HEK293 (cell line): ENCODE measurements at regions not wholly inside any gene's neighbourhood (a gene's known extent, or its start where the extent isn't known, plus 50 kb on each side); places are given as distances from the start of the nearest gene placed in this dataset.

Experiments used
- CTCF ChIA-PET: fragments of 350-600 bp; formaldehyde crosslinking; extraction: SDS; loops from one replicate; lab custom pipeline; 2021; ENCODE audit warnings: antibody characterized with exemption; lab: Yijun Ruan, JAX
- POLR2A ChIA-PET: fragments of 300-600 bp; formaldehyde crosslinking; extraction: SDS; loops from one replicate; lab custom pipeline; 2020; ENCODE audit warnings: antibody characterized with exemption, inconsistent platforms; lab: Yijun Ruan, JAX
- H3K27ac ChIP-seq: fragments of 200-500 bp; sonication (Bioruptor generic); 2 replicates; pipeline ENCODE4 v1.5.1; 2014; ENCODE audit warnings: low read depth, low read length, control low read depth, inconsistent platforms; ENCODE audit errors: extremely low read depth
- H3K36me3 ChIP-seq, 2 experiments: fragments of 200-500 bp in 1 of 2; sonication (Bioruptor generic) in 1 of 2; 1 replicate in 1 of 2; 2 replicates in 1 of 2; pipeline ENCODE4 v1.5.1; 2014 to 2017; ENCODE audit warnings: inconsistent platforms in 2 of 2, low read length in 2 of 2; ENCODE audit not compliant: control insufficient read depth in 2 of 2, insufficient read depth in 1 of 2
- H3K4me1 ChIP-seq: fragments of 200-500 bp; sonication (Bioruptor generic); 2 replicates; pipeline ENCODE4 v1.5.1; 2014; ENCODE audit warnings: mild to moderate bottlenecking, low read length, inconsistent platforms; ENCODE audit not compliant: control insufficient read depth, insufficient read depth
- H3K4me3 ChIP-seq: 2 replicates; pipeline ENCODE4 v1.5.1; 2011; ENCODE audit warnings: low read depth, mild to moderate bottlenecking, control low read depth, low read length, moderate library complexity
- H3K9me3 ChIP-seq: fragments of 200-500 bp; sonication (Bioruptor generic); 2 replicates; pipeline ENCODE4 v1.5.1; 2014; ENCODE audit warnings: low read depth, low read length, inconsistent platforms; ENCODE audit not compliant: control insufficient read depth, insufficient read depth
- BCL11B ChIP-seq: fragments of 450-650 bp; formaldehyde crosslinking; IDR thresholded peaks from 2 replicates; pipeline ENCODE4 v1.5.1; 2016; ENCODE audit warnings: low read depth, missing biosample characterization, missing genetic modification characterization
- CTCF ChIP-seq: fragments of 450-650 bp; formaldehyde crosslinking; IDR thresholded peaks from 2 replicates; pipeline ENCODE4 v1.5.1; 2016; ENCODE audit warnings: missing biosample characterization, missing genetic modification characterization
- KLF8 ChIP-seq: fragments of 450-650 bp; formaldehyde crosslinking; IDR thresholded peaks from 2 replicates; pipeline ENCODE4 v1.5.1; 2016; ENCODE audit warnings: missing biosample characterization, missing genetic modification characterization
- KLF9 ChIP-seq: fragments of 450-650 bp; formaldehyde crosslinking; IDR thresholded peaks from 2 replicates; pipeline ENCODE4 v1.5.1; 2016; ENCODE audit warnings: missing biosample characterization, missing genetic modification characterization, low read depth
- SCRT1 ChIP-seq: fragments of 450-650 bp; formaldehyde crosslinking; IDR thresholded peaks from 2 replicates; pipeline ENCODE4 v1.5.1; 2016; ENCODE audit warnings: missing biosample characterization, missing genetic modification characterization, borderline replicate concordance
- SP3 ChIP-seq: fragments of 450-650 bp; formaldehyde crosslinking; IDR thresholded peaks from 2 replicates; pipeline ENCODE4 v1.5.1; 2016; ENCODE audit warnings: missing biosample characterization, missing genetic modification characterization
- WT1 ChIP-seq: fragments of 450-650 bp; formaldehyde crosslinking; IDR thresholded peaks from 2 replicates; pipeline ENCODE4 v1.5.1; 2016; ENCODE audit warnings: missing biosample characterization, missing genetic modification characterization
- ZBTB26 ChIP-seq: fragments of 450-650 bp; formaldehyde crosslinking; optimal IDR thresholded peaks from 2 replicates; pipeline ENCODE3; 2016; ENCODE audit warnings: missing biosample characterization, mild to moderate bottlenecking, missing genetic modification characterization
- ZBTB8A ChIP-seq: fragments of 450-650 bp; formaldehyde crosslinking; IDR thresholded peaks from 2 replicates; pipeline ENCODE4 v1.5.1; 2016; ENCODE audit warnings: missing biosample characterization, missing genetic modification characterization
- ZEB2 ChIP-seq: fragments of 450-650 bp; formaldehyde crosslinking; IDR thresholded peaks from 2 replicates; pipeline ENCODE4 v1.5.1; 2016; ENCODE audit warnings: missing biosample characterization, missing genetic modification characterization
- ZNF133 ChIP-seq: fragments of 450-650 bp; formaldehyde crosslinking; IDR thresholded peaks from 2 replicates; pipeline ENCODE4 v1.5.1; 2016; ENCODE audit warnings: missing biosample characterization, missing genetic modification characterization
- ZNF138 ChIP-seq: fragments of 450-650 bp; formaldehyde crosslinking; IDR thresholded peaks from 2 replicates; pipeline ENCODE4 v1.5.1; 2016; ENCODE audit warnings: missing biosample characterization, missing genetic modification characterization, borderline replicate concordance
- ZNF140 ChIP-seq: fragments of 450-650 bp; formaldehyde crosslinking; IDR thresholded peaks from 2 replicates; pipeline ENCODE4 v1.5.1; 2016; ENCODE audit warnings: missing biosample characterization, missing genetic modification characterization
- ZNF157 ChIP-seq: fragments of 450-650 bp; formaldehyde crosslinking; IDR thresholded peaks from 2 replicates; pipeline ENCODE4 v1.5.1; 2016; ENCODE audit warnings: missing biosample characterization, missing genetic modification characterization
- ZNF214 ChIP-seq: fragments of 450-650 bp; formaldehyde crosslinking; IDR thresholded peaks from 2 replicates; pipeline ENCODE4 v1.5.1; 2017; ENCODE audit warnings: missing biosample characterization, mild to moderate bottlenecking, missing genetic modification characterization, borderline replicate concordance
- ZNF416 ChIP-seq: fragments of 450-650 bp; formaldehyde crosslinking; IDR thresholded peaks from 2 replicates; pipeline ENCODE4 v1.5.1; 2016; ENCODE audit warnings: missing biosample characterization, missing genetic modification characterization
- ZNF426 ChIP-seq: fragments of 450-650 bp; formaldehyde crosslinking; IDR thresholded peaks from 2 replicates; pipeline ENCODE4 v1.5.1; 2017; ENCODE audit warnings: missing biosample characterization, missing genetic modification characterization, mild to moderate bottlenecking, inconsistent platforms, moderate library complexity
- ZNF48 ChIP-seq: fragments of 450-650 bp; formaldehyde crosslinking; IDR thresholded peaks from 2 replicates; pipeline ENCODE4 v1.5.1; 2016; ENCODE audit warnings: missing biosample characterization, missing genetic modification characterization
- ZNF501 ChIP-seq: fragments of 450-650 bp; formaldehyde crosslinking; IDR thresholded peaks from 2 replicates; pipeline ENCODE4 v1.5.1; 2016; ENCODE audit warnings: missing biosample characterization, missing genetic modification characterization
- ZNF530 ChIP-seq: fragments of 450-650 bp; formaldehyde crosslinking; IDR thresholded peaks from 2 replicates; pipeline ENCODE4 v1.5.1; 2016; ENCODE audit warnings: low read depth, missing biosample characterization, missing genetic modification characterization
- ZNF558 ChIP-seq: fragments of 450-650 bp; formaldehyde crosslinking; IDR thresholded peaks from 2 replicates; pipeline ENCODE4 v1.5.1; 2016; ENCODE audit warnings: missing biosample characterization, missing genetic modification characterization
- ZNF585B ChIP-seq: fragments of 450-650 bp; formaldehyde crosslinking; IDR thresholded peaks from 2 replicates; pipeline ENCODE4 v1.5.1; 2016; ENCODE audit warnings: missing biosample characterization, missing genetic modification characterization
- ZNF626 ChIP-seq: fragments of 450-650 bp; sonication (Bioruptor Pico); formaldehyde crosslinking; IDR thresholded peaks from 2 replicates; pipeline ENCODE4 v1.5.1; 2018; ENCODE audit warnings: missing biosample characterization, missing genetic modification characterization, inconsistent platforms
- ZNF707 ChIP-seq: fragments of 450-650 bp; formaldehyde crosslinking; IDR thresholded peaks from 2 replicates; pipeline ENCODE4 v1.5.1; 2016; ENCODE audit warnings: missing biosample characterization, missing genetic modification characterization
- ZNF792 ChIP-seq: fragments of 450-650 bp; formaldehyde crosslinking; IDR thresholded peaks from 2 replicates; pipeline ENCODE4 v1.5.1; 2016; ENCODE audit warnings: missing biosample characterization, missing genetic modification characterization

- ChIA-PET POLR2A (no interaction called here), CTCF (no interaction called here)
- no peaks in the 10 kb centered on the region for H3K9me3 ChIP-seq
- TF ChIP-seq ZNF585B (no peak), ZNF792 (tag by site-specific recombination) (no peak), ZNF140 (tag by site-specific recombination) (no peak), KLF9 (tag by site-specific recombination) (no peak), SP3 (tag by site-specific recombination) (no peak), ZBTB26 (no peak)
- no peak overlapping the region for H3K4me3 ChIP-seq
- no peak overlapping the region for H3K27ac ChIP-seq
- no peaks in the 10 kb centered on the region for H3K4me1 ChIP-seq
- no peaks in the 10 kb centered on the region for H3K36me3 ChIP-seq
These were observed 124.8 kb upstream of the CTNNA2 start for GRCh38 chr2:79388024-79388423.

GRCh38 chr2:79387431-79387830, 125.4 kb upstream of the CTNNA2 start:
- TF ChIP-seq ZNF626 (tag by site-specific recombination) (no peak), BCL11B (tag by site-specific recombination) (no peak), ZNF530 (no peak), WT1 (no peak), ZNF138 (tag by site-specific recombination) (no peak), ZNF48 (tag by site-specific recombination) (no peak), SCRT1 (tag by site-specific recombination) (no peak), ZNF426 (tag by site-specific recombination) (no peak), KLF8 (tag by site-specific recombination) (no peak), ZNF214 (no peak), CTCF (tag by site-specific recombination) (no peak), ZNF157 (tag by site-specific recombination) (no peak), ZNF133 (tag by site-specific recombination) (no peak), ZBTB8A (no peak), ZNF558 (tag by site-specific recombination) (no peak), ZNF416 (no peak), ZNF707 (tag by site-specific recombination) (no peak), ZEB2 (tag by site-specific recombination) (no peak), ZNF501 (tag by site-specific recombination) (no peak)
- Histone ChIP-seq H3K4me1 (no peaks in the 10 kb centered on the region), H3K9me3 (no peaks in the 10 kb centered on the region), H3K36me3 (no peaks in the 10 kb centered on the region), H3K4me3 (no peak overlapping the region), H3K27ac (no peak overlapping the region)
- POLR2A ChIA-PET: no interaction called here
- CTCF ChIA-PET: no interaction called here
